ENCODE measurements at regions not wholly inside any gene's neighbourhood (a gene's known extent, or its start where the extent isn't known, plus 50 kb on each side); places are given as distances from the start of the nearest gene placed in this dataset.

DNA sequence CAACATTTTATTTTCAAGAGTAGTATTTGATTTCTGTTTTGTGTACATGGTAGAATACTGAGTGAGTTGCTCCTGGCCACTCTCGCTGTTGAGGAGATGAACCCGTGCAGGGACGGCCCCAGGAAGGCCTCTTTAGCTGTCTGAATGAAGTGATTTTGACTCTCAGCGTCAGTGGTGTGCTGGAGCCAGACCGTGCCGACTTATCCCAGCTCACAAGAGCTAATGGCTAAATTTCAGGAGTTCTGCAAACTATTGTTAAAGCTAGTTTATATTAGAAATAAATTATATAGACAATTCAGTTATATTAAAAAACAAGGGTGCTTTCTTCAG lies 111.2 kb upstream of the KIF26B start:
- TF ChIP-seq, protein P1, sequence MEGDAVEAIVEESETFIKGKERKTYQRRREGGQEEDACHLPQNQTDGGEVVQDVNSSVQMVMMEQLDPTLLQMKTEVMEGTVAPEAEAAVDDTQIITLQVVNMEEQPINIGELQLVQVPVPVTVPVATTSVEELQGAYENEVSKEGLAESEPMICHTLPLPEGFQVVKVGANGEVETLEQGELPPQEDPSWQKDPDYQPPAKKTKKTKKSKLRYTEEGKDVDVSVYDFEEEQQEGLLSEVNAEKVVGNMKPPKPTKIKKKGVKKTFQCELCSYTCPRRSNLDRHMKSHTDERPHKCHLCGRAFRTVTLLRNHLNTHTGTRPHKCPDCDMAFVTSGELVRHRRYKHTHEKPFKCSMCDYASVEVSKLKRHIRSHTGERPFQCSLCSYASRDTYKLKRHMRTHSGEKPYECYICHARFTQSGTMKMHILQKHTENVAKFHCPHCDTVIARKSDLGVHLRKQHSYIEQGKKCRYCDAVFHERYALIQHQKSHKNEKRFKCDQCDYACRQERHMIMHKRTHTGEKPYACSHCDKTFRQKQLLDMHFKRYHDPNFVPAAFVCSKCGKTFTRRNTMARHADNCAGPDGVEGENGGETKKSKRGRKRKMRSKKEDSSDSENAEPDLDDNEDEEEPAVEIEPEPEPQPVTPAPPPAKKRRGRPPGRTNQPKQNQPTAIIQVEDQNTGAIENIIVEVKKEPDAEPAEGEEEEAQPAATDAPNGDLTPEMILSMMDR (IDR thresholded peaks at IDR 0.05), result no peak
- no peak for TF ChIP-seq POLR2A (IDR thresholded peaks at IDR 0.05)

Data from body of pancreas (tissue), 4 donors.